HepG2 (cell line): ENCODE measurements at regions not wholly inside any gene's neighbourhood (a gene's known extent, or its start where the extent isn't known, plus 50 kb on each side); places are given as distances from the start of the nearest gene placed in this dataset.

Experiments used
- CREM ChIP-seq, 2 experiments: sonication (generic) in 1 of 2; formaldehyde crosslinking in 1 of 2; IDR thresholded peaks; 2 replicates each; pipeline versions ENCODE4 v1.4.0 to v1.6.1; 2016 to 2020; ENCODE audit warnings: antibody characterized with exemption in 1 of 2, mild to moderate bottlenecking in 1 of 2, missing genetic modification reagents in 1 of 2
- HHEX ChIP-seq: IDR thresholded peaks from 2 replicates; pipeline ENCODE4 v1.6.1; 2016; ENCODE audit warnings: control low read depth
- JUN ChIP-seq: sonication (generic); formaldehyde crosslinking; IDR thresholded peaks from 2 replicates; pipeline ENCODE4 v1.4.0; 2020; ENCODE audit warnings: mild to moderate bottlenecking, missing genetic modification reagents
- NCOA5 ChIP-seq: sonication (generic); formaldehyde crosslinking; IDR thresholded peaks from 2 replicates; pipeline ENCODE4 v1.4.0; 2020; ENCODE audit warnings: missing genetic modification reagents
- ZBTB20 ChIP-seq: sonication (generic); formaldehyde crosslinking; IDR thresholded peaks from 2 replicates; pipeline ENCODE4 v1.8.1; 2023; ENCODE audit warnings: missing genetic modification reagents, low read depth, mild to moderate bottlenecking, borderline replicate concordance
- TF ChIP-seq, protein P1 (sequence below), 2 experiments: fragments of 450-650 bp in 1 of 2; sonication (generic) in 1 of 2; formaldehyde crosslinking; IDR thresholded peaks; 2 replicates each; pipeline versions ENCODE4 v1.5.0 to v1.8.0; 2020 to 2022; ENCODE audit warnings: mild to moderate bottlenecking in 1 of 2, missing genetic modification reagents in 1 of 2
- TF ChIP-seq, protein P2 (sequence below): sonication (generic); formaldehyde crosslinking; IDR thresholded peaks from 2 replicates; pipeline ENCODE4 v1.5.0; 2020; ENCODE audit warnings: mild to moderate bottlenecking, missing genetic modification reagents, moderate library complexity

DNA sequence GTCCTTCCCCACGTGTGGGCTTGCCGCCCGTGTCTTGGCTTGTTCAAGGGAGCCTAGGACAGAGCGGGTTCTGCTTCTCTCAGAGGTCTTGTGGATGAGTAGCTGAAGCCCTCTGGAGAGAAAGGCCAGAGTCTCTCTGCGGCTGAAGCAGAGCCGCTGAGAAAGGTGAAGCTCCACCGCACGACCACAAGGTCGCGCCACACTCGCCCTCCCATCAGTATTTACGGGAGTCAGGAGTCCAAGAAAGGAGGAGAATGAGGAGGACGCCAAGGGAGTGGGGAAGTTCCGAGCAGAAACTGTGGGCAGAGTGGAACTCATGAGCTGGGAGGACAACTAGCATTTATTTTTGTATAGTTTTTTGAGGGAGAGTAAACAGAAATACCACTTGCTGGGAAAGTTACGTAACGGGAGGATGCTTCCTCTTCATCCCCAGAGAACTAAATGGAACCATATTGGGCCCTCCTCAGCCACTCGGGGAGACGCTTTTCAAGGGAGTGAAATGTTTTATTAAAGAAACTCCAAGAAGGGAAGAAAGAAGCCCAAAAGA lies 51.6 kb upstream of the HAO2 start:
- TF ChIP-seq JUN (CRISPR knock-in tag) (no peak), NCOA5 (no peak), CREM (IDR thresholded peaks at IDR 0.05) (no peak), CREM (CRISPR knock-in tag; IDR thresholded peaks at IDR 0.05) (no peak), ZBTB20 (CRISPR knock-in tag) (no peak), HHEX (no peak)
- TF ChIP-seq, protein P1, sequence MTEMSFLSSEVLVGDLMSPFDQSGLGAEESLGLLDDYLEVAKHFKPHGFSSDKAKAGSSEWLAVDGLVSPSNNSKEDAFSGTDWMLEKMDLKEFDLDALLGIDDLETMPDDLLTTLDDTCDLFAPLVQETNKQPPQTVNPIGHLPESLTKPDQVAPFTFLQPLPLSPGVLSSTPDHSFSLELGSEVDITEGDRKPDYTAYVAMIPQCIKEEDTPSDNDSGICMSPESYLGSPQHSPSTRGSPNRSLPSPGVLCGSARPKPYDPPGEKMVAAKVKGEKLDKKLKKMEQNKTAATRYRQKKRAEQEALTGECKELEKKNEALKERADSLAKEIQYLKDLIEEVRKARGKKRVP (CRISPR knock-in tag; IDR thresholded peaks at IDR 0.05): no peak
- TF ChIP-seq, protein P2, sequence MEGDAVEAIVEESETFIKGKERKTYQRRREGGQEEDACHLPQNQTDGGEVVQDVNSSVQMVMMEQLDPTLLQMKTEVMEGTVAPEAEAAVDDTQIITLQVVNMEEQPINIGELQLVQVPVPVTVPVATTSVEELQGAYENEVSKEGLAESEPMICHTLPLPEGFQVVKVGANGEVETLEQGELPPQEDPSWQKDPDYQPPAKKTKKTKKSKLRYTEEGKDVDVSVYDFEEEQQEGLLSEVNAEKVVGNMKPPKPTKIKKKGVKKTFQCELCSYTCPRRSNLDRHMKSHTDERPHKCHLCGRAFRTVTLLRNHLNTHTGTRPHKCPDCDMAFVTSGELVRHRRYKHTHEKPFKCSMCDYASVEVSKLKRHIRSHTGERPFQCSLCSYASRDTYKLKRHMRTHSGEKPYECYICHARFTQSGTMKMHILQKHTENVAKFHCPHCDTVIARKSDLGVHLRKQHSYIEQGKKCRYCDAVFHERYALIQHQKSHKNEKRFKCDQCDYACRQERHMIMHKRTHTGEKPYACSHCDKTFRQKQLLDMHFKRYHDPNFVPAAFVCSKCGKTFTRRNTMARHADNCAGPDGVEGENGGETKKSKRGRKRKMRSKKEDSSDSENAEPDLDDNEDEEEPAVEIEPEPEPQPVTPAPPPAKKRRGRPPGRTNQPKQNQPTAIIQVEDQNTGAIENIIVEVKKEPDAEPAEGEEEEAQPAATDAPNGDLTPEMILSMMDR: peak; percentile 41
